ENCODE measurements at regions not wholly inside any gene's neighbourhood (a gene's known extent, or its start where the extent isn't known, plus 50 kb on each side); places are given as distances from the start of the nearest gene placed in this dataset.

DNA sequence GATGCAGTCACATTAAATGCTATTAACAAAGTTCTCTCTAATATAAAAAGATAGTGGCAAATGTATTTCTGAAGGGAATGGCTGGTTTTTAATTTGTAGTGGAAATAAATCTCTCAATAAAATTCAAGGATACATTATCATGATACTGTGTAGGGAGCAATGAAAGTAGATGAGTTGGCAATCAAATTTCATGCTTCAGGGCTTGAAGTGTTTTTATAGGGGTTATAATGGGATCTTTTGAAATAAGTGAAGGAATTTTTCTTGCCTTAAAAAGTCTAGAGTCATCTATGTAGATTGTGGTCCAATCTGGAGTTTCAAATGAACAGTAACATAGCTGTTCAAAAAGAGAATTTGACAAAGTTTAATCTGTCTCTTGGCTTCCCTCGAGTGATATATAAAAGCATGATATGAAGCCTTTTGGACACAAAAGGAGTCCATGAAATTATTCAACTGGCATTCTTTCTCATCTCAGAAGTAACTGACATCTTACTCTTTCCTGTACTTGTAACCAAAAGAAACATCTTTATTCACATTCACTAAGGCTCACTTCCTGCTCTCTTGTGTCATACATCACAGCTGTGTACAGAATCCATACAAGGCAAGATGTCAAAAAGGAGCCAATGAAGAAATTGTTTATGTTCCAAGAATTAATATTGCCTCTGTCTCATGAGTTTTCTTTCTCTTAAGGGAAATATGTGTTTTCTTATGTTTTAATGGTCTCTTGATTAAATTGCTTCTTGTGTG, 591.0 kb upstream of the GJE1 start:
- H2AFZ ChIP-seq (ENCODE audit: low read length): peak overlapping the region; percentile 18; the same call in 1 of the 2 replicates
- H3K9me2 ChIP-seq (ENCODE audit: low read depth, low read length): no peaks in the 10 kb centered on the region
- H3K79me2 ChIP-seq (ENCODE audit: insufficient read depth, low read length): no peaks in the 10 kb centered on the region
- no peak overlapping the region for H3K4me3 ChIP-seq (ENCODE audit: low read depth, low read length, poor library complexity, severe bottlenecking)
- H3K4me2 ChIP-seq (ENCODE audit: low read length): no peak overlapping the region
- H3F3A ChIP-seq (ENCODE audit: insufficient read depth, low read length): no peaks in the 10 kb centered on the region
- TF ChIP-seq EZH2 (IDR thresholded peaks at IDR 0.05; ENCODE audit: borderline replicate concordance, low read length): no peak
- TF ChIP-seq, protein P1, sequence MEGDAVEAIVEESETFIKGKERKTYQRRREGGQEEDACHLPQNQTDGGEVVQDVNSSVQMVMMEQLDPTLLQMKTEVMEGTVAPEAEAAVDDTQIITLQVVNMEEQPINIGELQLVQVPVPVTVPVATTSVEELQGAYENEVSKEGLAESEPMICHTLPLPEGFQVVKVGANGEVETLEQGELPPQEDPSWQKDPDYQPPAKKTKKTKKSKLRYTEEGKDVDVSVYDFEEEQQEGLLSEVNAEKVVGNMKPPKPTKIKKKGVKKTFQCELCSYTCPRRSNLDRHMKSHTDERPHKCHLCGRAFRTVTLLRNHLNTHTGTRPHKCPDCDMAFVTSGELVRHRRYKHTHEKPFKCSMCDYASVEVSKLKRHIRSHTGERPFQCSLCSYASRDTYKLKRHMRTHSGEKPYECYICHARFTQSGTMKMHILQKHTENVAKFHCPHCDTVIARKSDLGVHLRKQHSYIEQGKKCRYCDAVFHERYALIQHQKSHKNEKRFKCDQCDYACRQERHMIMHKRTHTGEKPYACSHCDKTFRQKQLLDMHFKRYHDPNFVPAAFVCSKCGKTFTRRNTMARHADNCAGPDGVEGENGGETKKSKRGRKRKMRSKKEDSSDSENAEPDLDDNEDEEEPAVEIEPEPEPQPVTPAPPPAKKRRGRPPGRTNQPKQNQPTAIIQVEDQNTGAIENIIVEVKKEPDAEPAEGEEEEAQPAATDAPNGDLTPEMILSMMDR (IDR thresholded peaks at IDR 0.05; ENCODE audit: low read length): no peak
- peaks cover 16% of the 10 kb centered on the region for H3K4me1 ChIP-seq (ENCODE audit: insufficient read depth, low read length, severe bottlenecking)
- no peaks in the 10 kb centered on the region for H4K20me1 ChIP-seq (ENCODE audit: insufficient read depth, low read length)
- H3K36me3 ChIP-seq (ENCODE audit: insufficient read depth, low read length): no peaks in the 10 kb centered on the region
- no peaks in the 10 kb centered on the region for H3K9me3 ChIP-seq (ENCODE audit: low read length)
- peak overlapping the region; percentile 28 for H3K27ac ChIP-seq (ENCODE audit: low read depth, low read length, poor library complexity, severe bottlenecking)
- H3K27me3 ChIP-seq (ENCODE audit: insufficient read depth, low read length): no peaks in the 10 kb centered on the region
- no peak overlapping the region for H3K9ac ChIP-seq (ENCODE audit: low read length)

DNA sequence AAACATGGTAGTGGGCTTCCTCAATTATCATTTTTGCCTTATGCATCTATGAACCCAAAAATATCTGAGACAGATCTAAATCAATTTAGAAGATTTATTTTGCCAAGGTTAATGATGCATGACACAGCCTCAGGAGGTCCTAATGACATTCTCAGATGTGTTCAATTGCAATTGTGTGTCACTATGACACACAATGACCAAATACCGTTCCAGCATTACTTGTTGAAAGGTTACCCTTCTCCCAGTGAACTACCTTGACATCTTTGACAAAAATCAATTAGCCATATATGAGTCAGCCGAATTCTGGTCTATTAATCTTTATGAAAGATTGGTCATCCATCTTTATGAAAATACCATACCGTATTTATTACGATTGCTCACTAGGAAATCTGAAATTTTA, 592.5 kb upstream of the GJE1 start:
- Histone ChIP-seq H3K9me2 (ENCODE audit: low read depth, low read length) (no peaks in the 10 kb centered on the region), H3K79me2 (ENCODE audit: insufficient read depth, low read length) (no peaks in the 10 kb centered on the region), H3K36me3 (ENCODE audit: insufficient read depth, low read length) (no peaks in the 10 kb centered on the region), H3K9me3 (ENCODE audit: low read length) (no peaks in the 10 kb centered on the region), H3F3A (ENCODE audit: insufficient read depth, low read length) (no peaks in the 10 kb centered on the region), H3K4me3 (ENCODE audit: low read depth, low read length, poor library complexity, severe bottlenecking) (no peak overlapping the region), H2AFZ (ENCODE audit: low read length) (no peak overlapping the region), H3K27ac (ENCODE audit: low read depth, low read length, poor library complexity, severe bottlenecking) (no peak overlapping the region), H3K4me1 (ENCODE audit: insufficient read depth, low read length, severe bottlenecking) (peaks cover 16% of the 10 kb centered on the region), H3K27me3 (ENCODE audit: insufficient read depth, low read length) (no peaks in the 10 kb centered on the region), H3K4me2 (ENCODE audit: low read length) (no peak overlapping the region), H4K20me1 (ENCODE audit: insufficient read depth, low read length) (no peaks in the 10 kb centered on the region), H3K9ac (ENCODE audit: low read length) (no peak overlapping the region)
- TF ChIP-seq, protein P1 (IDR thresholded peaks at IDR 0.05; ENCODE audit: low read length): no peak
- no peak for TF ChIP-seq EZH2 (IDR thresholded peaks at IDR 0.05; ENCODE audit: borderline replicate concordance, low read length)

DNA sequence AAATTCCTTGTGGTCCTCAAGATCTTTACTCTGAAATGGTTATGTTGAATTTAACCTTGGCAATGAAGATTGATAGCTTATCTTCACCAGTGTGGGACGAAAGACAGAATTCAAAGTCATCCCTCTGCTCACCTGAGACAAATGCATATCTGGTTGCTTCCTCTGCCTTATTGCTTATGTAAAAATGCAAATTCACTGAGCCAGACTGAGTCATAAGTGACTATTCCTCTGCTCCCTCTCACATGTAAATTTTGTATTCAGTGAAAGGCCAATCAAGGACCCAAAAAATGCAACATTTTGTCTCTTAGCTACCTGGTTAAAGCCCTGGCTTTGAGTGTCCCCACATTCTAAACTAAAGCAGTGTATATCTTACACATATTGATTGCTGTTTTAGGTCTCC, 593.1 kb upstream of the GJE1 start:
- Histone ChIP-seq H3K4me1 (ENCODE audit: insufficient read depth, low read length, severe bottlenecking) (peaks cover 16% of the 10 kb centered on the region), H3K9ac (ENCODE audit: low read length) (no peak overlapping the region), H3K27me3 (ENCODE audit: insufficient read depth, low read length) (no peaks in the 10 kb centered on the region), H3K9me2 (ENCODE audit: low read depth, low read length) (no peaks in the 10 kb centered on the region), H2AFZ (ENCODE audit: low read length) (no peak overlapping the region), H3K36me3 (ENCODE audit: insufficient read depth, low read length) (no peaks in the 10 kb centered on the region), H3K4me3 (ENCODE audit: low read depth, low read length, poor library complexity, severe bottlenecking) (no peak overlapping the region), H3K9me3 (ENCODE audit: low read length) (no peaks in the 10 kb centered on the region), H3F3A (ENCODE audit: insufficient read depth, low read length) (no peaks in the 10 kb centered on the region), H3K79me2 (ENCODE audit: insufficient read depth, low read length) (no peaks in the 10 kb centered on the region), H4K20me1 (ENCODE audit: insufficient read depth, low read length) (no peaks in the 10 kb centered on the region), H3K4me2 (ENCODE audit: low read length) (no peak overlapping the region), H3K27ac (ENCODE audit: low read depth, low read length, poor library complexity, severe bottlenecking) (no peak overlapping the region)
- TF ChIP-seq, protein P1 (IDR thresholded peaks at IDR 0.05; ENCODE audit: low read length): no peak
- TF ChIP-seq EZH2 (IDR thresholded peaks at IDR 0.05; ENCODE audit: borderline replicate concordance, low read length): no peak
